GM13977 (cell line): ENCODE measurements at regions not wholly inside any gene's neighbourhood (a gene's known extent, or its start where the extent isn't known, plus 50 kb on each side); places are given as distances from the start of the nearest gene placed in this dataset.
"Not testable (repeated sequence)": the region's sequence is repeated elsewhere in the genome, so short reads cannot be mapped to it uniquely, and the experiment has no call there.

Experiments
- DNase-seq: peaks from one replicate; pipeline ENCODE4 v3.0.0; 2012; ENCODE audit warnings: low spot score
- in situ Hi-C: fragments of 300-500 bp; cut with MboI; formaldehyde crosslinking; loops from one replicate; pipeline ENCODE4 v1.12.0; 2022; ENCODE audit warnings: low sequenced_read_pairs, low pct_unique_long_range_greater_than_20kb, mixed read lengths, inconsistent platforms; ENCODE audit not compliant: unreplicated experiment
- TF ChIP-seq, protein P1 (sequence below): IDR thresholded peaks from 2 replicates; pipeline ENCODE4 v1.5.1; 2012; ENCODE audit warnings: mild to moderate bottlenecking, control low read depth; ENCODE audit not compliant: insufficient read depth; ENCODE audit errors: extremely low read depth, missing control alignments

- TF ChIP-seq, protein P1, sequence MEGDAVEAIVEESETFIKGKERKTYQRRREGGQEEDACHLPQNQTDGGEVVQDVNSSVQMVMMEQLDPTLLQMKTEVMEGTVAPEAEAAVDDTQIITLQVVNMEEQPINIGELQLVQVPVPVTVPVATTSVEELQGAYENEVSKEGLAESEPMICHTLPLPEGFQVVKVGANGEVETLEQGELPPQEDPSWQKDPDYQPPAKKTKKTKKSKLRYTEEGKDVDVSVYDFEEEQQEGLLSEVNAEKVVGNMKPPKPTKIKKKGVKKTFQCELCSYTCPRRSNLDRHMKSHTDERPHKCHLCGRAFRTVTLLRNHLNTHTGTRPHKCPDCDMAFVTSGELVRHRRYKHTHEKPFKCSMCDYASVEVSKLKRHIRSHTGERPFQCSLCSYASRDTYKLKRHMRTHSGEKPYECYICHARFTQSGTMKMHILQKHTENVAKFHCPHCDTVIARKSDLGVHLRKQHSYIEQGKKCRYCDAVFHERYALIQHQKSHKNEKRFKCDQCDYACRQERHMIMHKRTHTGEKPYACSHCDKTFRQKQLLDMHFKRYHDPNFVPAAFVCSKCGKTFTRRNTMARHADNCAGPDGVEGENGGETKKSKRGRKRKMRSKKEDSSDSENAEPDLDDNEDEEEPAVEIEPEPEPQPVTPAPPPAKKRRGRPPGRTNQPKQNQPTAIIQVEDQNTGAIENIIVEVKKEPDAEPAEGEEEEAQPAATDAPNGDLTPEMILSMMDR: no peak
- in situ Hi-C loops: no loop called here
- DNase-seq: no peak
Observed at GRCh38 chr6:144364782-144365181, 79.6 kb downstream of the UTRN start.

GRCh38 chr6:144365271-144365670 is 80.1 kb downstream of the UTRN start:
- no peak for DNase-seq
- in situ Hi-C loops: no loop called here
- TF ChIP-seq, protein P1: no peak

GRCh38 chr6:144369696-144370095 is 84.6 kb downstream of the UTRN start:
- in situ Hi-C loops, DNase-seq: not testable (repeated sequence)

DNA sequence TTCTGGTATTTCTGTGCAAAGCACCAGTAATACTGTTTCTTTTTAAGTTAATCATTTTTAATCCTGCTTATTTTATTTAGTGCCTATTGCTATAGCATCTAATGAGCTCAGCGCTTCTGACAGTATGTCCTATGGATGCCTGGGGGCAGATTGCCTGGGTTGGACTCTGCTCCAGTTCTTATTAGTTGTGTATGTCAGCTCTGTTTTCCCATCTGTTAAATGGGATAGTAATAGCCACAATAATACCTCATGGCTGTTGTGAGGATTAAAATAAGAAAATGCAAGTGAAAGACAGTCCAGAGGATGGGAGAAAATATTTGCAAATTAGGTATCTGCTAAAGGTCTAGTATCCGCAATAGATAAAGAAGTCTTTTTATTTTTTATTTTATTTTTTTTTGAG is 87.0 kb downstream of the UTRN start:
- in situ Hi-C loops: no loop called here
- no peak for DNase-seq
- TF ChIP-seq, protein P1: no peak

- no peak for DNase-seq
- in situ Hi-C loops: no loop called here
- TF ChIP-seq, protein P1: no peak
Observed at GRCh38 chr6:144372611-144373594, 87.8 kb downstream of the UTRN start.

DNA sequence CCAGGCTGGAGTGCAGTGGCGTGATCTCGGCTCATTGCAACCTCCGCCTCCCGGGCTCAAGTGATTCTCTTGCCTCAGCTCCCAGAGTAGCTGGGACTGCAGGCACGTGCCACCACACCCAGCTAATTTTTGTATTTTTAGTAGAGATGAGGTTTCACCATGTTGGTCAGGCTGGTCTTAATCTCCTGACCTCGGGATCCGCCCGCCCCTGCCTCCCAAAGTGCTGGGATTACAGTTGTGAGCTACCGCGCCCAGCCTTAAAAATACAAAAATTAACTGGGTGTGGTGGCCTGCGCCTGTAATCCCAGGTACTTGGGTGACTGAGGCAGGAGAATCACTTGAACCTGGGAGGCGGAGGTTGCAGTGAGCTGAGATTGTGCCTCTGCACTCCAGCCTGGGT is 89.4 kb downstream of the UTRN start:
- in situ Hi-C loops, DNase-seq: not testable (repeated sequence)

GRCh38 chr6:144377586-144378210 is 92.6 kb downstream of the UTRN start:
- TF ChIP-seq, protein P1: no peak
- no peak for DNase-seq
- in situ Hi-C loops: no loop called here
